SK-N-SH (cell line): ENCODE measurements at regions not wholly inside any gene's neighbourhood (a gene's known extent, or its start where the extent isn't known, plus 50 kb on each side); places are given as distances from the start of the nearest gene placed in this dataset.

Source experiments
- ELF1 ChIP-seq: IDR thresholded peaks from 2 replicates; pipeline ENCODE4 v1.4.0; 2012
- RCOR1 ChIP-seq: fragments of 150-350 bp; IDR thresholded peaks from 2 replicates; pipeline ENCODE4 v1.6.1; 2017; ENCODE audit warnings: antibody characterized with exemption, low read length
- RXRA ChIP-seq: IDR thresholded peaks from 2 replicates; pipeline ENCODE4 v1.4.0; 2012; ENCODE audit warnings: low read depth, mild to moderate bottlenecking, borderline replicate concordance
- SMC3 ChIP-seq: IDR thresholded peaks from 2 replicates; pipeline ENCODE4 v1.6.1; 2012; ENCODE audit warnings: low read depth, low read length, improper control_type of control experiment
- TF ChIP-seq, protein P1 (sequence below): fragments of 200-600 bp; sonication (generic); IDR thresholded peaks from 2 replicates; pipeline ENCODE4 v1.6.1; 2017; ENCODE audit warnings: antibody characterized with exemption, mild to moderate bottlenecking, moderate library complexity
- TF ChIP-seq, protein P2 (sequence below): fragments of 150-350 bp; IDR thresholded peaks from 2 replicates; pipeline ENCODE4 v1.6.1; 2017; ENCODE audit warnings: antibody characterized with exemption, low read length, low read depth, borderline replicate concordance

DNA sequence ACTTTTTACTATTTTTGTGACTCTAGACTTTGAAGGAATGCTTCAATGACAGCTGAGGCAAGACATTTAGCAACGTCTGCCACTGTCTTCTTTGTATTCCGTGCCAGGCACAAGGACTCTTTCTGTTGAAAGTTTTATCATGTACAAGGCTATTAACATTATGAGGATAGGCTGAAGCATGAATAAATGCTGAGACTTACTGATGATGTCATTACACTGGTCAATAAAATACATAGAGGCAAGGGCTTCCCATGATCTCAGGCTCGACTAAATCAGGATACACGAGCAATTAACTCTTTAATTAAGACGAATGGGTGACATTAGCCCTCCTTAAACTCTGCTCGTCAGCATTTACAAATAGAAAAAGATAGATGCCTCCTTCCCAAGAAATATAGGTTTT, 1393.3 kb upstream of the WWC1 start:
- TF ChIP-seq, protein P1, sequence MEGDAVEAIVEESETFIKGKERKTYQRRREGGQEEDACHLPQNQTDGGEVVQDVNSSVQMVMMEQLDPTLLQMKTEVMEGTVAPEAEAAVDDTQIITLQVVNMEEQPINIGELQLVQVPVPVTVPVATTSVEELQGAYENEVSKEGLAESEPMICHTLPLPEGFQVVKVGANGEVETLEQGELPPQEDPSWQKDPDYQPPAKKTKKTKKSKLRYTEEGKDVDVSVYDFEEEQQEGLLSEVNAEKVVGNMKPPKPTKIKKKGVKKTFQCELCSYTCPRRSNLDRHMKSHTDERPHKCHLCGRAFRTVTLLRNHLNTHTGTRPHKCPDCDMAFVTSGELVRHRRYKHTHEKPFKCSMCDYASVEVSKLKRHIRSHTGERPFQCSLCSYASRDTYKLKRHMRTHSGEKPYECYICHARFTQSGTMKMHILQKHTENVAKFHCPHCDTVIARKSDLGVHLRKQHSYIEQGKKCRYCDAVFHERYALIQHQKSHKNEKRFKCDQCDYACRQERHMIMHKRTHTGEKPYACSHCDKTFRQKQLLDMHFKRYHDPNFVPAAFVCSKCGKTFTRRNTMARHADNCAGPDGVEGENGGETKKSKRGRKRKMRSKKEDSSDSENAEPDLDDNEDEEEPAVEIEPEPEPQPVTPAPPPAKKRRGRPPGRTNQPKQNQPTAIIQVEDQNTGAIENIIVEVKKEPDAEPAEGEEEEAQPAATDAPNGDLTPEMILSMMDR = no peak
- TF ChIP-seq RCOR1 (no peak), SMC3 (no peak), RXRA (no peak), ELF1 (no peak)
- TF ChIP-seq, protein P2, sequence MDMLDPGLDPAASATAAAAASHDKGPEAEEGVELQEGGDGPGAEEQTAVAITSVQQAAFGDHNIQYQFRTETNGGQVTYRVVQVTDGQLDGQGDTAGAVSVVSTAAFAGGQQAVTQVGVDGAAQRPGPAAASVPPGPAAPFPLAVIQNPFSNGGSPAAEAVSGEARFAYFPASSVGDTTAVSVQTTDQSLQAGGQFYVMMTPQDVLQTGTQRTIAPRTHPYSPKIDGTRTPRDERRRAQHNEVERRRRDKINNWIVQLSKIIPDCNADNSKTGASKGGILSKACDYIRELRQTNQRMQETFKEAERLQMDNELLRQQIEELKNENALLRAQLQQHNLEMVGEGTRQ = no peak
